Large intestine (tissue), 3 donors: ENCODE measurements at regions not wholly inside any gene's neighbourhood (a gene's known extent, or its start where the extent isn't known, plus 50 kb on each side); places are given as distances from the start of the nearest gene placed in this dataset.
"Not testable (repeated sequence)": the region's sequence is repeated elsewhere in the genome, so short reads cannot be mapped to it uniquely, and the experiment has no call there.

Experiments
- DNase-seq, 2 donors: peaks; one replicate each; pipeline versions ENCODE4 v3.0.0 to v3.0.0-alpha.2; 2013
- H3K27ac ChIP-seq: one replicate; pipeline ENCODE4 v1.5.1; 2013; ENCODE audit warnings: low read length
- H3K27me3 ChIP-seq: 2 replicates; pipeline ENCODE4 v1.6.1; 2013; ENCODE audit warnings: low read length; ENCODE audit not compliant: control insufficient read depth, insufficient read depth
- H3K36me3 ChIP-seq: 2 replicates; pipeline ENCODE4 v1.6.1; 2013; ENCODE audit warnings: low read length; ENCODE audit not compliant: control insufficient read depth, insufficient read depth
- H3K4me1 ChIP-seq: one replicate; pipeline ENCODE4 v1.6.1; 2013; ENCODE audit warnings: low read length; ENCODE audit not compliant: control insufficient read depth, insufficient read depth
- H3K4me3 ChIP-seq: one replicate; pipeline ENCODE4 v1.5.1; 2013; ENCODE audit warnings: low read length
- H3K9me3 ChIP-seq: one replicate; pipeline ENCODE4 v1.6.1; 2013; ENCODE audit warnings: mild to moderate bottlenecking, low read depth, low read length, moderate library complexity; ENCODE audit not compliant: control insufficient read depth
- WGBS: methylation state at CpG from one replicate; pipeline ENCODE4 v1.1.5; 2013; ENCODE audit warnings: low lambda C conversion rate; ENCODE audit not compliant: insufficient coverage; 5-methylcytosine and 5-hydroxymethylcytosine counted together

- 90% methylated on average over 2 of the region's 2 CpGs for WGBS
- Histone ChIP-seq H3K4me3 (no peak overlapping the region), H3K27ac (no peak overlapping the region), H3K4me1 (no peaks in the 10 kb centered on the region), H3K27me3 (no peaks in the 10 kb centered on the region), H3K9me3 (no peaks in the 10 kb centered on the region), H3K36me3 (no peaks in the 10 kb centered on the region)
- DNase-seq, result no peak
Observed at GRCh38 chr12:75805905-75806304, 225.7 kb downstream of the PHLDA1 start.

- H3K36me3 ChIP-seq, result no peaks in the 10 kb centered on the region
- H3K27ac ChIP-seq, result no peak overlapping the region
- 79% methylated on average over 2 of the region's 2 CpGs for WGBS
- no peaks in the 10 kb centered on the region for H3K27me3 ChIP-seq
- no peak overlapping the region for H3K4me3 ChIP-seq
- no peaks in the 10 kb centered on the region for H3K4me1 ChIP-seq
- no peaks in the 10 kb centered on the region for H3K9me3 ChIP-seq
- no peak for DNase-seq
Observed at GRCh38 chr12:75805320-75805719, 226.3 kb downstream of the PHLDA1 start.

GRCh38 chr12:75798136-75798926 is 233.2 kb downstream of the PHLDA1 start:
- WGBS, result no CpG with 5 or more reads among the region's 4 CpGs

GRCh38 chr12:75795125-75795524 is 236.5 kb downstream of the PHLDA1 start:
- H3K9me3 ChIP-seq, result no peaks in the 10 kb centered on the region
- H3K4me3 ChIP-seq, result no peak overlapping the region
- H3K36me3 ChIP-seq, result no peaks in the 10 kb centered on the region
- DNase-seq, result no peak
- H3K27me3 ChIP-seq, result no peaks in the 10 kb centered on the region
- H3K4me1 ChIP-seq, result no peaks in the 10 kb centered on the region
- H3K27ac ChIP-seq, result no peak overlapping the region

More at GRCh38 chr12:75798136-75798926, 233.2 kb downstream of the PHLDA1 start:
- Histone ChIP-seq H3K36me3 (no peaks in the 10 kb centered on the region), H3K27ac (no peak overlapping the region), H3K9me3 (no peaks in the 10 kb centered on the region), H3K4me1 (no peaks in the 10 kb centered on the region), H3K27me3 (no peaks in the 10 kb centered on the region), H3K4me3 (no peak overlapping the region)
- no peak for DNase-seq

- Histone ChIP-seq H3K27me3 (no peaks in the 10 kb centered on the region), H3K4me3 (no peak overlapping the region), H3K36me3 (no peaks in the 10 kb centered on the region), H3K9me3 (no peaks in the 10 kb centered on the region), H3K27ac (no peak overlapping the region), H3K4me1 (no peaks in the 10 kb centered on the region)
- WGBS, result no CpG with 5 or more reads among the region's 1 CpG
- DNase-seq, result no peak
Observed at GRCh38 chr12:75792687-75793086, 238.9 kb downstream of the PHLDA1 start.

- H3K27ac ChIP-seq, result no peak overlapping the region
- H3K4me1 ChIP-seq, result no peaks in the 10 kb centered on the region
- no peaks in the 10 kb centered on the region for H3K36me3 ChIP-seq
- H3K4me3 ChIP-seq, result no peak overlapping the region
- H3K9me3 ChIP-seq, result no peaks in the 10 kb centered on the region
- no peaks in the 10 kb centered on the region for H3K27me3 ChIP-seq
- DNase-seq, result no peak
Observed at GRCh38 chr12:75790219-75790618, 241.4 kb downstream of the PHLDA1 start.

- H3K9me3 ChIP-seq, H3K27ac ChIP-seq, DNase-seq, H3K4me1 ChIP-seq, H3K4me3 ChIP-seq, H3K36me3 ChIP-seq, H3K27me3 ChIP-seq: not testable (repeated sequence)
- no CpG with 5 or more reads among the region's 2 CpGs for WGBS
Observed at GRCh38 chr12:75787146-75787545, 244.4 kb downstream of the PHLDA1 start.

GRCh38 chr12:75786070-75786469 is 245.5 kb downstream of the PHLDA1 start:
- H3K27ac ChIP-seq, result no peak overlapping the region
- DNase-seq, result no peak
- no CpG with 5 or more reads among the region's 3 CpGs for WGBS
- no peaks in the 10 kb centered on the region for H3K36me3 ChIP-seq
- H3K4me1 ChIP-seq, result no peaks in the 10 kb centered on the region
- H3K4me3 ChIP-seq, result no peak overlapping the region
- H3K27me3 ChIP-seq, result no peaks in the 10 kb centered on the region
- no peaks in the 10 kb centered on the region for H3K9me3 ChIP-seq

- peak in 1 of 2 donors; percentile 20 for DNase-seq
- Histone ChIP-seq H3K9me3 (no peaks in the 10 kb centered on the region), H3K27me3 (no peaks in the 10 kb centered on the region), H3K4me1 (no peaks in the 10 kb centered on the region), H3K4me3 (no peak overlapping the region), H3K27ac (no peak overlapping the region), H3K36me3 (no peaks in the 10 kb centered on the region)
- WGBS, result 80% methylated on average over 1 of the region's 2 CpGs
Observed at GRCh38 chr12:75784591-75784990, 247.0 kb downstream of the PHLDA1 start.

GRCh38 chr12:75783093-75783877 is 248.3 kb downstream of the PHLDA1 start:
- H3K9me3 ChIP-seq, result no peaks in the 10 kb centered on the region
- H3K27me3 ChIP-seq, result no peaks in the 10 kb centered on the region
- no peak overlapping the region for H3K4me3 ChIP-seq
- DNase-seq, result no peak
- no peak overlapping the region for H3K27ac ChIP-seq
- no peaks in the 10 kb centered on the region for H3K4me1 ChIP-seq
- no CpG with 5 or more reads among the region's 8 CpGs for WGBS
- H3K36me3 ChIP-seq, result no peaks in the 10 kb centered on the region
